Body of pancreas (tissue), 4 donors: ENCODE measurements at regions not wholly inside any gene's neighbourhood (a gene's known extent, or its start where the extent isn't known, plus 50 kb on each side); places are given as distances from the start of the nearest gene placed in this dataset.

Experiments
- ATAC-seq: fragments of 150-250 bp; one replicate; pipeline ENCODE4 v1.9.1; 2016
- DNase-seq, 4 donors: peaks; one replicate each; pipeline ENCODE4 v3.0.0-alpha.2; 2019
- H3K27ac ChIP-seq, 4 donors: fragments of 200-600 bp; sonication (generic); 1 replicate in 3 of 4; 2 replicates in 1 of 4; pipeline versions ENCODE4 v1.5.1 to v1.6.1; 2016 to 2019; ENCODE audit warnings: mild to moderate bottlenecking in 1 of 4, mixed read lengths in 1 of 4, moderate library complexity in 1 of 4
- H3K27me3 ChIP-seq, 2 donors: fragments of 200-600 bp; sonication (generic); one replicate each; pipeline ENCODE4 v1.6.0; 2016; ENCODE audit warnings: mild to moderate bottlenecking in 1 of 2
- H3K36me3 ChIP-seq, 2 donors: fragments of 200-600 bp; sonication (generic); replicated peaks in 1 of 2; 2 replicates each; pipeline ENCODE4 v1.5.1; 2016; ENCODE audit warnings: low read depth in 2 of 2; ENCODE audit not compliant: insufficient read depth in 1 of 2
- H3K4me1 ChIP-seq: fragments of 200-600 bp; sonication (generic); one replicate; pipeline ENCODE4 v1.6.0; 2016
- H3K4me3 ChIP-seq, 2 donors: fragments of 200-600 bp; sonication (generic); 1 replicate in 1 of 2; 2 replicates in 1 of 2; pipeline ENCODE4 v1.5.1; 2016 to 2019
- H3K9me3 ChIP-seq, 3 donors: fragments of 200-600 bp; sonication (generic); 1 replicate in 2 of 3; 2 replicates in 1 of 3; pipeline ENCODE4 v1.5.1; 2016
- POLR2A ChIP-seq, 3 donors: fragments of 450-650 bp; IDR thresholded peaks; one replicate each; pipeline ENCODE4 v1.6.1; 2016; ENCODE audit warnings: antibody characterized with exemption in 3 of 3, mild to moderate bottlenecking in 2 of 3
- WGBS, 2 donors: methylation state at CpG; one replicate each; pipeline ENCODE4 v1.1.5; 2017; 5-methylcytosine and 5-hydroxymethylcytosine counted together
- intact Hi-C: fragments of 100-400 bp; cut with DNase I; formaldehyde crosslinking; loops from one replicate; pipeline ENCODE4 v1.15.1; 2023
- TF ChIP-seq, protein P1 (sequence below), 7 experiments: fragments of 450-650 bp in 4 of 7; fragments of 200-600 bp in 3 of 7; sonication (generic) in 3 of 7; IDR thresholded peaks; one replicate each; pipeline ENCODE4 v1.5.1; 2016 to 2019; ENCODE audit warnings: antibody characterized with exemption in 7 of 7

DNA sequence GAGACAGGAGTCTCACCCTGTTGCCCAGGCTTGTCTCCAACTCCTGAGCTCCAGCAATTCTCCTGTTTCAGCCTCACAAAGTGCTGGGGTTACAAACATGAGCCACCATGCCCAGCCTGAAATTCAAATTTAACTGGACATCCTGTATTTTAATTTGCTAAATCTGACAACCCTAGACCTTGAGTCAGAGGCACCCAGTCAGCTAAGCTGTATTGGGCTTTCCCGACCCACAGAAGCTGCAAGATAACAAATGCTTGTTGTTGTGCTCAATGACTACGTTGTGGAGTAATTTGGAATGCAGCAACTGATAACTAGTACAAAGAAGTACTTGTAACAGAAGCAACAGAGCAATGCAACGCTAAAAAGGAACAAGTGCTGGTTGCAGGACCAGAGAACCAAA lies 533.1 kb downstream of the NTRK2 start:
- peak; percentile 33 for ATAC-seq
- WGBS, 2 donors, result 42 to 50% methylated on average over 3 of the region's 3 CpGs
- Histone ChIP-seq H3K4me3 (no peak overlapping the region), H3K27ac (no peak overlapping the region), H3K4me1 (peaks cover 23% of the 10 kb centered on the region), H3K36me3 (no peaks in the 10 kb centered on the region), H3K9me3 (no peaks in the 10 kb centered on the region), H3K27me3 (no peaks in the 10 kb centered on the region)
- intact Hi-C loops, result no loop called here
- TF ChIP-seq, protein P1, sequence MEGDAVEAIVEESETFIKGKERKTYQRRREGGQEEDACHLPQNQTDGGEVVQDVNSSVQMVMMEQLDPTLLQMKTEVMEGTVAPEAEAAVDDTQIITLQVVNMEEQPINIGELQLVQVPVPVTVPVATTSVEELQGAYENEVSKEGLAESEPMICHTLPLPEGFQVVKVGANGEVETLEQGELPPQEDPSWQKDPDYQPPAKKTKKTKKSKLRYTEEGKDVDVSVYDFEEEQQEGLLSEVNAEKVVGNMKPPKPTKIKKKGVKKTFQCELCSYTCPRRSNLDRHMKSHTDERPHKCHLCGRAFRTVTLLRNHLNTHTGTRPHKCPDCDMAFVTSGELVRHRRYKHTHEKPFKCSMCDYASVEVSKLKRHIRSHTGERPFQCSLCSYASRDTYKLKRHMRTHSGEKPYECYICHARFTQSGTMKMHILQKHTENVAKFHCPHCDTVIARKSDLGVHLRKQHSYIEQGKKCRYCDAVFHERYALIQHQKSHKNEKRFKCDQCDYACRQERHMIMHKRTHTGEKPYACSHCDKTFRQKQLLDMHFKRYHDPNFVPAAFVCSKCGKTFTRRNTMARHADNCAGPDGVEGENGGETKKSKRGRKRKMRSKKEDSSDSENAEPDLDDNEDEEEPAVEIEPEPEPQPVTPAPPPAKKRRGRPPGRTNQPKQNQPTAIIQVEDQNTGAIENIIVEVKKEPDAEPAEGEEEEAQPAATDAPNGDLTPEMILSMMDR (IDR thresholded peaks at IDR 0.05), result no peak
- TF ChIP-seq POLR2A (IDR thresholded peaks at IDR 0.05), result no peak
- peak in 1 of 4 donors; percentile 14 for DNase-seq

DNA sequence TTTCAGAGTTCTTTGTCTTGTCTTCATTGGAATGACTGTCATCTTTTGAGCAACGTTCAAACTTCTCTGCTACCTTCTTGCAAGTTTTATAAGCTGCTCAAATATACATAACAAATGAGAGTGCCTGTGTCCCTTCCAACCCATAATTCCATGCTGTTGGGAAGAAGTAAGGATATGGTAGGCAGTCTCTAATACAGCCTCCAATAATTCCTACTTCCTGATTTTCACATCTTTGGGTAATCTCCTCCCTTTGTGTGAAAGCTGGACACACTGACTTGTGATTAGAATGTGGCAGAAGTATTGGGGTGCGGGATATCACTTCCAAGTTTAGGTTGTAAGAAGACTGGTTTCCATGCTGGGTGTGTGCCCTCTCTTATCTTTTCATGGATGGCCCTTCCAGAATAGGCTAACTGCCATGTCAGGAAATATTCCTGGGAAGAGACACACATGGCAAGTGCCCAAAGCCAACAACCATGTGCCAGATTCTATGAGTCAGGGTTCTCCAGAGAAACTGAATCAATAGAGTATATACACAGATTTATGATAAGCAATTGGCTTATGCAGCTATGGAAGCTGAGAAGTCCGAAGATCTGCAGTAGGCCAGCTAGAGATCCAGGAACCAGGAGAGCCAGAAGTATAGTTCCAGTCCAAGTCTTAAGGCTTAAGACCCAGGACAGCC lies 531.3 kb downstream of the NTRK2 start:
- ATAC-seq, result peak; percentile 97

DNA sequence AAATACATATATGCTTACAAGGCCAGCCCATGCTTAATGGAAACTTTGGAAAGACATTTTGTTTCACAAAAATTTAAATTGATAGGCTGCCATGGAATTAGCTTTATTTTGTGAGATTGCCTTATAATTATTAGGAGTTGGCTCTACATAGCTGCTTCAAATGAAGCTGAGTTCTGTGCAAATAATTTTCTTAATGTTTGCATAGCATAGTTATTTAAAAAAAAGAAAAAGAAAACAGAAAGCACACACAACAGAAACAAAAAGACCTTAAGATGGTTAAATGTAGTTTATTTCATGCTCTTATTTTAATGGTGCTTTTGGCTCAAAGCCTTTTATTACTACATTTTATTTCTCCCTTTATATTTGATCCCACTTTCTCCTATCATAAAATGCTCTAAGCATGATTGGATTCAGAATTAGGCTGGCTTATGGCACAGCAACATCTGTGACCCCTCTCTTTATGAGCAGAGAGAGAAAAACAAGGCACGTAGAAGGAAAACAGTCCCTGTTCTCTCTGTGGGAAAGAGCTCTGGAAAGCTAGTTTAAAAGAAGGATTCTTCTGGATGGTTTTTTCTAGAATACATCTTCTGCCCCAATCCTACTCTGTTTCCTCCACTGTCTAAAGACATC lies 530.5 kb downstream of the NTRK2 start:
- no peak overlapping the region for H3K4me3 ChIP-seq
- ATAC-seq, result no peak

More for the DNA sequence above, 531.3 kb downstream of the NTRK2 start:
- intact Hi-C loops, result no loop called here
- H3K36me3 ChIP-seq, result no peaks in the 10 kb centered on the region
- no peak for TF ChIP-seq POLR2A (IDR thresholded peaks at IDR 0.05)
- TF ChIP-seq, protein P1 (IDR thresholded peaks at IDR 0.05), result no peak
- H3K27me3 ChIP-seq, result no peaks in the 10 kb centered on the region
- WGBS, 2 donors, result 40 to 45% methylated on average over 3 of the region's 3 CpGs
- peak overlapping the region in 2 of 4 donors; percentile 3 to 40 for H3K27ac ChIP-seq
- peaks cover 23% of the 10 kb centered on the region for H3K4me1 ChIP-seq
- peak; percentile 77 to 85 (median 82) for DNase-seq
- H3K9me3 ChIP-seq, result no peaks in the 10 kb centered on the region
- H3K4me3 ChIP-seq, result no peak overlapping the region

DNA sequence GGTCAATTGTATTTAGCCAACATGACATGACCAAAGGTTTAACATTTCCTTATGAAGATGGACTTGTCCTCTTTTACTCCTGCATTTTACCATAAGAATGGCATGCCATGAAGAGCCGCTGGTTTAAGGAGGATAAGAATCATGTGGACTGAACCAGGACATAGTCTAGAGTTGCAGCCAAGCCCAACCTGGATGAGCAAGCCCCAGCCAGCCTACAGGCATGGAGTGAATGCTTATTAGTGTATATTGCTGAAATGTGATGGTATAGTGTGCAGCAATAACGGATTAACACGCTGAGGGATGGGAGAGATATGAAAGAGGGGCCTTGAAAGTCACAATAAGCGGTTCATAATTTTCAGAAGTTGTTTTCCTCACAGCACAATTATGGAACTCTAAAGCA lies 523.2 kb downstream of the NTRK2 start:
- TF ChIP-seq POLR2A (IDR thresholded peaks at IDR 0.05), result no peak
- TF ChIP-seq, protein P1 (IDR thresholded peaks at IDR 0.05), result no peak
- H3K36me3 ChIP-seq, result no peaks in the 10 kb centered on the region
- no peaks in the 10 kb centered on the region for H3K9me3 ChIP-seq
- 79 to 84% methylated on average over 4 of the region's 4 CpGs for WGBS, 2 donors
- intact Hi-C loops, result no loop called here
- H3K27ac ChIP-seq, result no peak overlapping the region
- H3K4me1 ChIP-seq, result no peaks in the 10 kb centered on the region
- ATAC-seq (no peak), DNase-seq (no peak)
- H3K27me3 ChIP-seq, result no peaks in the 10 kb centered on the region
- H3K4me3 ChIP-seq, result no peak overlapping the region

More for the DNA sequence above, 530.5 kb downstream of the NTRK2 start:
- H3K4me1 ChIP-seq, result peaks cover 23% of the 10 kb centered on the region
- intact Hi-C loops, result no loop called here
- no peaks in the 10 kb centered on the region for H3K9me3 ChIP-seq
- H3K27me3 ChIP-seq, result no peaks in the 10 kb centered on the region
- H3K36me3 ChIP-seq, result no peaks in the 10 kb centered on the region
- no peak for DNase-seq
- TF ChIP-seq, protein P1 (IDR thresholded peaks at IDR 0.05), result no peak
- TF ChIP-seq POLR2A (IDR thresholded peaks at IDR 0.05), result no peak
- 61 to 63% methylated on average over 1 of the region's 1 CpG for WGBS, 2 donors
- H3K27ac ChIP-seq, result no peak overlapping the region

DNA sequence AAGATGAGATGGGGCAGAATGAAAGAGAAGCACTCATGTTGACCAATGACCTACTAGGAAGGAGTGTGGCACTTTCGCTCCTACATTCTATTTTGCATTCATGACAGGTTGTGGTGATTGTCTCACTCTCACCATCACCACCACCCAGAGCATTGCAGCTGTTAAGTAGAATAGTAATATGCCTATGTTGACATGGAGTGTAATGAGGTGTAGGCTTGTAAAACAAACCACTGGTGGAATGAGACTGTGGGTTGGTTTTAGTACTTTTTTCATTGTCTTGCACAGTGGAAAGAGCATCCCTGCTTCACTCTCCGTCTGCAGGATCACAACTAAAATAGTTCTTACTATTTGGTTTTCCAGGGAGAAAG lies 516.7 kb downstream of the NTRK2 start:
- H3K27ac ChIP-seq, result no peak overlapping the region
- H3K4me1 ChIP-seq, result no peaks in the 10 kb centered on the region
- DNase-seq (no peak), ATAC-seq (no peak)
- no peaks in the 10 kb centered on the region for H3K9me3 ChIP-seq
- WGBS, 2 donors, result 86 to 89% methylated on average over 2 of the region's 2 CpGs
- TF ChIP-seq, protein P1 (IDR thresholded peaks at IDR 0.05), result no peak
- no peak for TF ChIP-seq POLR2A (IDR thresholded peaks at IDR 0.05)
- no peaks in the 10 kb centered on the region for H3K36me3 ChIP-seq
- intact Hi-C loops, result no loop called here
- H3K27me3 ChIP-seq, result no peaks in the 10 kb centered on the region
- H3K4me3 ChIP-seq, result no peak overlapping the region
